HG03108 (cell line): ENCODE measurements at regions not wholly inside any gene's neighbourhood (a gene's known extent, or its start where the extent isn't known, plus 50 kb on each side); places are given as distances from the start of the nearest gene placed in this dataset.

Experiments
- ATAC-seq: cut with Tn5 transposase; IDR thresholded peaks from one replicate; pipeline ENCODE4 v1.9.1; 2021; ENCODE audit warnings: moderate library complexity; ENCODE audit not compliant: unreplicated experiment

DNA sequence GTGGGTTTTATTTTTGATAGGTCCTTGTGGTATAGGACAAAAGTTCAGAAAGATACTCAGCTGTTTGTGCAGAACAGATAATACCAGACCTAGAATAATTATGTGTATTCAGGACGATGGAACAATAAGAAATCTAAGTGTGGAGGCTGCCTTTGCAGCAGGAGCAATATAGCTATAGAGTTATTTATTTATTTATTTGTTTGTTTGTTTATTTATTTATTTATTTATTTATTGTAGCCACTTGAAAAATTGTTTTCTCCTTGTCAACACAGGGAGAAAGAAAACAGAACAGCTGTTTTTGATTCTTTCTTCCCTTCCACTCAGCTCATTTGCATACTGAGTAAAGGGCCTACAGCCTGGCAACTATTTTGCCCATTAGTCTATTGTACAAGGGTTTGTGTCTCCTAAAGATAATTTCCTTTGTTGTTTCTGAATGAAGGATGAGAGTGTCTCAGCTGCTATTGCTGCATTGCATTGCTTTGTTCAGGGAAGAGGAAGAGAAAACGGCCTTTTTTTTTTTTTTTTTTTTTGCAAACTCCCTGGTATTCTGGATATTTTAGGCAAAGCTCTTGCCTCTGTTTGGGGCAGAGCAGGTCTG is 56.0 kb upstream of the ESX1 start:
- ATAC-seq, result no peak

DNA sequence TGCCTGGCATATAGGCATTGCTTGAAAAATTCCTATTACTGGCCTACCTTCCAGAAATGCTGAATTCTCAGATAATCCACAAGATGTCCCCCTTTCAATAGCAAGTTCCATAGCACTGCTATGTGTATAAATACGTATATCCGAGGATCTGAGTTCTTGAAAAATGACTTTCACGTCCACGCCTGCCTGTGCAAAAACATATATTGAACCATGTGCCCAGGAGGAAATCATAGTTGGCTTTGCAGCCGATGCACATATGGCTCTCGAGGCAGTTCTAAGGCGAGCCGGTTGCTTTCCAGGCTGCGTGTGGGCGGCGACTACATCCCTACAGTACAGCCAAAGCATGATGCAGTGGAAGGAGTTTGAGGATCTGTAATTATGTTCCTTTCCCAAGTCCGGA is 55.4 kb upstream of the ESX1 start:
- no peak for ATAC-seq

DNA sequence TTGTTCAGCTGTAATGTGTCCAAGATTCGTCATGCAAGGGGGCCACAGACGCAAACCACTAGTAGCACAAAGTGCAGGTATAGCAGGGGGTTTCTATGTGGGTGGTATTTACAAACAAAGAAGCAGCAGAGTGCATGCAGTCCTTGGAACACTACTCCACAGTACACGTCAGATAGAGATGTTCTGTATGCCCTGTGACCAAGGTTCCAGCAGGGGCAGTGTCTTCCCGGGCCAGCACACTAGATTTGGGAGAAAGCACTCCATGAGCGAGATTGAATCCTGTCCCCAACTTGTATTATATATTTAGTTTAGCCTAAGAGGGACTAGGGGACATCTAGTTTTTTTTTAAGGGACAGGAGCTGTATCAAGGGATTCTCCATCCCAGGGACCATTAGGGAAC is 54.4 kb upstream of the ESX1 start:
- ATAC-seq, result no peak

DNA sequence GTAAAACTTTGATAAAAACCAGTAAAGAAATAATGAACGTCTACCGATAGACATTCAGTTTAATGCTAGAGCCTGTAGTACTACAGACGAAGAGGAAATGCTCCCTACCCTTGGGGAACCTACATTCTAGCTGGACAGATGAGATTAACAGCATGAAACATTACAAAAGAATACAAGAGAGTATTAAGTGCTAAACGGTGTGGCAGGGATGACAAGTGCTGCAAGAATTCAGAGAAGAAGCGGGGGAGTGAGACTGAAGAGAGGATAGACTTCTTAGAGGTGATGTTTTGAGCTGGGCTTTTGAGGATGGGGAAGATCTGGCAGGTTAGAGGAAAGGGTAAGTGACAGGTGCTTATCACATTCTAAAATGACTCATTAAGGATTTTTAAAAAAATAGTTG is 52.6 kb upstream of the ESX1 start:
- ATAC-seq, result no peak

DNA sequence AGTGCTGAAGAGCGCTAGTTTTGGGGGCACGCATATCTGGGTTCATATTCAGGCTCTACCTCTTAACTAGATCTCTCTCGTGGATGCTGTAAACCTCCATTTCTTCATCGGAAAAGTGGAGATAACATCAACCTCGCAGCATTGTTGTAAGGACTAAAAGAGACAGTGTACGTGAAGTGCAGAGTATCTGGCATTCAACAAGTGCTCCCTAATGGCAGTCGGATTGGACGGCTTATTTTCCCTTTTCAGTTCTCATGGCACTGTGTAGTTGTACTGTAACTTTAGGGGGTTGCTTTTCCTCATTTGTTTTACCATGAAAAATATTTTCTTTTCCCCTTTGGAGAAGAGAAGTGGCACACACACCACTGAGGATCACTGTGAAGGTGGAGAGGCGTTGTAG is 51.4 kb upstream of the ESX1 start:
- ATAC-seq, result no peak
